Spleen (tissue), 11 donors: ENCODE measurements at regions not wholly inside any gene's neighbourhood (a gene's known extent, or its start where the extent isn't known, plus 50 kb on each side); places are given as distances from the start of the nearest gene placed in this dataset.

Source experiments
- DNase-seq: peaks from one replicate; pipeline ENCODE4 v3.0.0-alpha.2; 2020
- H3K27ac ChIP-seq, 8 donors: fragments of 200-600 bp; sonication (generic) in 7 of 8; 1 replicate in 4 of 8; 2 replicates in 4 of 8; pipeline versions ENCODE4 v1.5.0 to v1.8.0; 2016 to 2021; ENCODE audit warnings: inconsistent platforms in 4 of 8, mild to moderate bottlenecking in 4 of 8, moderate library complexity in 1 of 8
- H3K27me3 ChIP-seq, 7 donors: fragments of 200-600 bp; sonication (generic) in 6 of 7; replicated peaks in 1 of 7; 1 replicate in 4 of 7; 2 replicates in 3 of 7; pipeline versions ENCODE4 v1.5.0 to v1.8.0; 2016 to 2021; ENCODE audit warnings: inconsistent platforms in 3 of 7, mild to moderate bottlenecking in 1 of 7
- H3K36me3 ChIP-seq, 6 donors: fragments of 200-600 bp; sonication (generic) in 5 of 6; 1 replicate in 4 of 6; 2 replicates in 2 of 6; pipeline versions ENCODE4 v1.5.0 to v1.8.0; 2016 to 2021; ENCODE audit warnings: inconsistent platforms in 2 of 6
- H3K4me1 ChIP-seq, 6 donors: fragments of 200-600 bp; sonication (generic) in 5 of 6; 1 replicate in 3 of 6; 2 replicates in 3 of 6; pipeline versions ENCODE4 v1.5.0 to v1.8.0; 2016 to 2021; ENCODE audit warnings: inconsistent platforms in 3 of 6
- H3K4me3 ChIP-seq, 8 donors: fragments of 200-600 bp; sonication (generic) in 7 of 8; 1 replicate in 4 of 8; 2 replicates in 4 of 8; pipeline versions ENCODE4 v1.5.0 to v1.8.0; 2016 to 2021; ENCODE audit warnings: inconsistent platforms in 4 of 8, mild to moderate bottlenecking in 4 of 8, moderate library complexity in 2 of 8
- H3K9me3 ChIP-seq, 8 donors: fragments of 200-600 bp; sonication (generic) in 7 of 8; 1 replicate in 4 of 8; 2 replicates in 4 of 8; pipeline versions ENCODE4 v1.5.0 to v1.8.0; 2016 to 2021; ENCODE audit warnings: inconsistent platforms in 4 of 8
- CTCF ChIP-seq, 11 experiments: fragments of 200-600 bp in 7 of 11; fragments of 450-650 bp in 4 of 11; sonication (generic) in 4 of 11; IDR thresholded peaks in 8 of 11; conservative IDR thresholded peaks in 3 of 11; 1 replicate in 7 of 11; 2 replicates in 4 of 11; pipeline versions ENCODE4 v1.4.0 to v1.8.0; 2016 to 2021; ENCODE audit warnings: antibody characterized with exemption in 11 of 11, inconsistent platforms in 4 of 11, mild to moderate bottlenecking in 1 of 11
- POLR2A ChIP-seq, 3 donors: fragments of 450-650 bp; IDR thresholded peaks; one replicate each; pipeline ENCODE4 v1.5.1; 2017; ENCODE audit warnings: antibody characterized with exemption in 3 of 3, mild to moderate bottlenecking in 1 of 3
- POLR2AphosphoS5 ChIP-seq, 3 donors: sonication (generic); formaldehyde crosslinking; IDR thresholded peaks; one replicate each; pipeline ENCODE4 v1.5.1; 2017; ENCODE audit warnings: antibody characterized with exemption in 3 of 3
- WGBS, 5 donors: extraction: QIAGEN DNeasy Blood & Tissue Kit in 3 of 5; methylation state at CpG; one replicate each; pipeline versions ENCODE4 v1.1.5 to v1.1.7; 2013 to 2018; 5-methylcytosine and 5-hydroxymethylcytosine counted together
- intact Hi-C: fragments of 100-400 bp; cut with DNase I; formaldehyde crosslinking; loops from one replicate; pipeline ENCODE4 v1.15.0; 2023; ENCODE audit warnings: low total_unique reads
- donor health status: healthy with polysubstance abuse.
- donor health status: DM: no; HTN: no; CAD: no; lungs with moderate emphysema.
- donor health status: DM: no; HTN: no; CAD: no.
- donor health status: Bipolar disorder and iron deficiency.
- donor health status: healthy.
- donor health status: DM: no; HTN: no; CAD: no.
- donor health status: DM: yes; HTN: yes; CAD: no.

- H3K27ac ChIP-seq, result peak overlapping the region; percentile 8 to 71 (median 56)
Observed at GRCh38 chr3:15964605-15965442, 167.0 kb upstream of the ANKRD28 start.

GRCh38 chr3:15967577-15967976 is 169.8 kb upstream of the ANKRD28 start:
- no peaks in the 10 kb centered on the region for H3K27me3 ChIP-seq
- no peak for DNase-seq
- H3K36me3 ChIP-seq, result no peaks in the 10 kb centered on the region
- TF ChIP-seq POLR2A (IDR thresholded peaks at IDR 0.05) (no peak), CTCF (IDR thresholded peaks at IDR 0.05 in 8 of 11, conservative IDR thresholded peaks at IDR 0.05 in 3 of 11) (no peak), POLR2AphosphoS5 (IDR thresholded peaks at IDR 0.05) (no peak)
- WGBS, 5 donors, result 42 to 80% (median 63%) methylated on average over 3 of the region's 3 CpGs
- intact Hi-C loops, result no loop called here
- peaks cover 0 to 15% (median 2%) of the 10 kb centered on the region in 6 donors for H3K4me1 ChIP-seq
- H3K9me3 ChIP-seq, result no peaks in the 10 kb centered on the region
- H3K4me3 ChIP-seq, result no peak overlapping the region
- no peak overlapping the region for H3K27ac ChIP-seq

More at GRCh38 chr3:15964605-15965442, 167.0 kb upstream of the ANKRD28 start:
- no peaks in the 10 kb centered on the region for H3K27me3 ChIP-seq
- no peaks in the 10 kb centered on the region for H3K36me3 ChIP-seq
- peak overlapping the region in 1 of 8 donors; percentile 29 for H3K4me3 ChIP-seq
- intact Hi-C loops, result no loop called here
- no peak for DNase-seq
- H3K9me3 ChIP-seq, result no peaks in the 10 kb centered on the region
- TF ChIP-seq POLR2A (IDR thresholded peaks at IDR 0.05) (no peak), CTCF (IDR thresholded peaks at IDR 0.05 in 8 of 11, conservative IDR thresholded peaks at IDR 0.05 in 3 of 11) (no peak), POLR2AphosphoS5 (IDR thresholded peaks at IDR 0.05) (no peak)
- 56 to 65% (median 58%) methylated on average over 17 of the region's 17 CpGs for WGBS, 5 donors
- H3K4me1 ChIP-seq, result peaks cover 0 to 15% (median 2%) of the 10 kb centered on the region in 6 donors

GRCh38 chr3:15969874-15970640 is 172.3 kb upstream of the ANKRD28 start:
- WGBS, 5 donors, result 70 to 91% (median 73%) methylated on average over 3 to 5 of the region's 5 CpGs
- H3K4me3 ChIP-seq, result no peak overlapping the region
- intact Hi-C loops, result no loop called here
- no peaks in the 10 kb centered on the region for H3K36me3 ChIP-seq
- no peaks in the 10 kb centered on the region for H3K9me3 ChIP-seq
- no peak for TF ChIP-seq POLR2A (IDR thresholded peaks at IDR 0.05)
- TF ChIP-seq POLR2AphosphoS5 (IDR thresholded peaks at IDR 0.05), result no peak
- no peak for TF ChIP-seq CTCF (IDR thresholded peaks at IDR 0.05 in 8 of 11, conservative IDR thresholded peaks at IDR 0.05 in 3 of 11)
- H3K4me1 ChIP-seq, result peaks cover 0 to 1% (median 0%) of the 10 kb centered on the region in 6 donors
- no peaks in the 10 kb centered on the region for H3K27me3 ChIP-seq
- H3K27ac ChIP-seq, result no peak overlapping the region
- DNase-seq, result no peak

GRCh38 chr3:15973414-15973813 is 175.6 kb upstream of the ANKRD28 start:
- H3K36me3 ChIP-seq, result no peaks in the 10 kb centered on the region
- no peaks in the 10 kb centered on the region for H3K9me3 ChIP-seq
- H3K27me3 ChIP-seq, result no peaks in the 10 kb centered on the region
- intact Hi-C loops, result no loop called here
- 86 to 95% (median 92%) methylated on average over 8 of the region's 8 CpGs for WGBS, 5 donors
- TF ChIP-seq POLR2A (IDR thresholded peaks at IDR 0.05) (no peak), POLR2AphosphoS5 (IDR thresholded peaks at IDR 0.05) (no peak), CTCF (IDR thresholded peaks at IDR 0.05 in 8 of 11, conservative IDR thresholded peaks at IDR 0.05 in 3 of 11) (no peak)
- H3K4me3 ChIP-seq, result no peak overlapping the region
- no peaks in the 10 kb centered on the region for H3K4me1 ChIP-seq
- no peak for DNase-seq
- H3K27ac ChIP-seq, result no peak overlapping the region
